ENCODE measurements at regions not wholly inside any gene's neighbourhood (a gene's known extent, or its start where the extent isn't known, plus 50 kb on each side); places are given as distances from the start of the nearest gene placed in this dataset.
"Not testable (repeated sequence)": the region's sequence is repeated elsewhere in the genome, so short reads cannot be mapped to it uniquely, and the experiment has no call there.

GRCh38 chrX:94834226-94834625, 1160.2 kb downstream of the FAM133A start:
- no peak for DNase-seq (ENCODE audit: low spot score)

DNA sequence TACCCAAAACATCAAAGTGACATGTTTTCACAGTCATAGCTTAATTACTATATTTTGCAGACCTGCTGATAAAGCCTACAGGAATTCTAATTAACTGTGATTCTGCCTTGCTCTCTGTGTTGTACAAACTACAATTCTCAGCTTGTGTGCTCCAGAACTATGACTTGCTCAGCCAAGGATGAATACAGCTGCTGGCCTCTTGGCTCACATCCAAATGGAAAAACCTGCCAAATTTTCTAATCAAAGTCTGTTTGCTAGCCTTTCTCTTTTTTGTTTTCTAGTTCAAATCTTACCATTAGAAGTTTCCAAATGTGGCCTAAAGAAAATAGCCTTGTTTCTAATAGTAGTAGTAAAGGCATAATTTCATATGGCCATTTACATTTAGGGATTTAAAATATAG, 1176.8 kb downstream of the FAM133A start:
- DNase-seq (ENCODE audit: low spot score): no peak

GRCh38 chrX:94854251-94854650, 1180.2 kb downstream of the FAM133A start:
- no peak for DNase-seq (ENCODE audit: low spot score)

- DNase-seq (ENCODE audit: low spot score): not testable (repeated sequence)
Measured at GRCh38 chrX:94862470-94862869, 1188.5 kb downstream of the FAM133A start.

DNA sequence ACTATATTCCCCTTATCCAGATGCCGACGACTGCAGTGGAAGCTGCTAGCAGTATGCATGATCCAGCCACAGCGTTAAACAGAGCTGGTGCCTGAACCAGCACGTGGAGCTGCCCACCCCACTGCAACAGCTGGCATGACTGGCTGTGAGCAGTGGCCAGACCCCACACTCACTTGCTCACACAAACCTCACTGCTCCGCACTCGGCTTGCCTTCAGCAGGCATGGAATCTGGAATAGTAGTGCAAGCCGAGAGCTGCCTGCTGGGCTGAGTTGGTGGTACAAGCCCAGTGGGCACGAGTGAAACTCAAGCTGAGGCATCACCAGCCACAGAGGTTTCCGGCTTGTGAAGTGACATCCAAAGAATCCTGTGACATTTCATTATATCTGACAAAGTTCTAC, 1197.6 kb downstream of the FAM133A start:
- DNase-seq (ENCODE audit: low spot score): no peak

- no peak for DNase-seq (ENCODE audit: low spot score)
Measured at GRCh38 chrX:94901849-94902248, 1227.8 kb downstream of the FAM133A start.

DNA sequence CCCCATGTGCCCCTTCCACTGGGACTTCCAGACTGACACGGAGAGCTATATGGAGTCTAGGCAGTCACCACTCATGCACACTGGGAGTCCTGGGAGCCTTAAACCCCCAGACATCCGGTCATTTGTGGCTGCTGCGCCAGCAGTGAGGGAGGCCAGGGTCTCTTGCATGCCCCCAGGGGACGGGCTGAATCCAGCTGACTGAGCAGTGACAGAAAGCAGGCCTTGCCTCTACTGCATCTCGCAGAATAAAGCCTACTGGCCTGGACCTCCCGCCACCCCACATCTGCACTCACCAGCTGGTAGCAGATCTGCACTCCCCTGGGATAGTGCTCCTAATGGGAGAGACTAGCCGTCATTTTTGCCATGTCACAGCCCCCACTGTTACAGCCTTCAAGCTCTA, 1234.2 kb downstream of the FAM133A start:
- no peak for DNase-seq (ENCODE audit: low spot score)

- DNase-seq (ENCODE audit: low spot score): no peak
Measured at GRCh38 chrX:94908648-94909047, 1234.6 kb downstream of the FAM133A start.

- no peak for DNase-seq (ENCODE audit: low spot score)
Measured at GRCh38 chrX:94914235-94914634, 1240.2 kb downstream of the FAM133A start.

DNA sequence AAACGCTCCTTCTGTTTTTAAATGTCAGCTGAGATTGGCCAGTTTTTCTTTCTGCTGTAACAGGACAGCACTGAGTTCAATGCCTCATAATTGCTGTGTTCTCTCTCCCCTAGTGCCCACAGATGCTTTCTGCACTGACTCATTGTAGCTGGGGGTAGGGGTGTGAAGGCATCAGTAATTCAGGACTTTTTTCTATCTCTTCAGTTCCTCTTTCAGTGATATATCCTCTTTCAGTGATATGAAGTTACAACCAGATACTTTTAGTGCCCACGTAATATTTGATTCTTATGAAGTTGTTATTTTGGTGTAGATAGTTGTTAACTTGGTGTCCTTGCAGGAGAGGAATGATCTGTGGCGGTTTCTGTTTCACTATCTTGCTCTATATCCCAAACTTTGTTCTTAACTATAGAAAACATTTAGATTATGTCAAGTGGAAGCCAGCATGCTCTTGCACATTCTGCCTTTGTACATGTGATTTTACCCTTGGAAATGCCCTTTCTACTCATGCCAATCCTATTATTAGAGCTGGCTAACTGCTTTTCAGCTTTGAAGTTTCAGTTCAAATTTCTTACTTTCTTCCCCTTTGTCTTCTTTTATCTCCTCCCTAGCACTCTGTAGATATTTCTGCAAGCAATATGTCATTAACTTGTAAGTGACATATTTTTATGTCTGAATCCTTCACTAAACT, 1258.4 kb downstream of the FAM133A start:
- DNase-seq (ENCODE audit: low spot score): no peak

- no peak for DNase-seq (ENCODE audit: low spot score)
Measured at GRCh38 chrX:94936722-94937121, 1262.7 kb downstream of the FAM133A start.

GRCh38 chrX:94937491-94937890, 1263.5 kb downstream of the FAM133A start:
- no peak for DNase-seq (ENCODE audit: low spot score)

DNA sequence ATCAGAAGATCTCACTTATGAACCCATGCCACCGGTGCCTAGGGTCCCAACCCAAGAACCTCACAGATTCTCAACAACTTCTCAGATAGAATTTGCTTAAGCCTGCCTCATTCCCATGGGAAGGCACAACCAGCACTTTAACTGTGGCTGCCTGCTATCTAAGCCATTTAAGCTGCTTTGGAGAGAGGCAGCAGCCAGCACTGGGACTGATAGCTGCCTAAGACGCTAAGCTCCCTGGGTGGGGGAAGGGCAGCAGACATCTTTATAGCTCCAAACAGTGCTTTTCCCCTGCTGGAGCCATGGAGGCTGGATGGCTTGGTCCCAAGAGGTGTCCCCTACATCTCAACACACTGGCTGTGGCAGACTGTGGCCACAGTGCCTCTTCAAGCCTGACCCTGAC, 1268.6 kb downstream of the FAM133A start:
- DNase-seq (ENCODE audit: low spot score): no peak

DNA sequence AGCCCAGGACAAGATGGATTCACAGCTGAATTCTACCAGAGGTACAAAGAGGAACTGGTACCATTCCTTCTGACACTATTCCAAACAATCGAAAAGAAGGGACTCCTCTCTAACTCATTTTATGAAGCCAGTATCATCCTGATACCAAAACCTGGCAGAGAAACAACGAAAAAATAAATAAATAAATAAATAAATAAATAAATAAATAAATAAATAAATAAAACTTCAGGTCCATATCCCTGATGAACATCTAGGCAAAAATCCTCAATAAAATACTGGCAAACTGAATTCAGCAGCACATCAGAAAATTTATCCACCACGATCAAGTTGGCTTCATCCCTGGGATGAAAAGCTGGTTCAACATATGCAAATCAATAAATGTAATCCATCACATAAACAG, 1272.1 kb downstream of the FAM133A start:
- DNase-seq (ENCODE audit: low spot score): not testable (repeated sequence)

GRCh38 chrX:94961730-94962129, 1287.7 kb downstream of the FAM133A start:
- DNase-seq (ENCODE audit: low spot score): no peak

- no peak for DNase-seq (ENCODE audit: low spot score)
Measured at GRCh38 chrX:94977562-94977961, 1303.6 kb downstream of the FAM133A start.

GRCh38 chrX:94977986-94978385, 1304.0 kb downstream of the FAM133A start:
- no peak for DNase-seq (ENCODE audit: low spot score)
